OCI-LY3 (cell line): ENCODE measurements at regions not wholly inside any gene's neighbourhood (a gene's known extent, or its start where the extent isn't known, plus 50 kb on each side); places are given as distances from the start of the nearest gene placed in this dataset.

Source experiments
- H2AFZ ChIP-seq: fragments of 200-600, 300-600 bp; shearing (Covaris generic); 2 replicates; pipeline ENCODE4 v1.6.0; 2014; ENCODE audit warnings: antibody characterized with exemption, low read depth, low read length
- H3K27ac ChIP-seq: fragments of 200-600, 300-600 bp; sonication (generic); 2 replicates; pipeline ENCODE4 v1.5.1; 2014; ENCODE audit warnings: mild to moderate bottlenecking, low read length, moderate library complexity, mixed read lengths
- H3K27me3 ChIP-seq: fragments of 200-600, 300-600 bp; sonication (generic); 2 replicates; pipeline ENCODE4 v1.6.1; 2014; ENCODE audit warnings: low read depth, low read length, mixed read lengths
- H3K36me3 ChIP-seq: fragments of 200-600, 300-600 bp; sonication (generic); replicated peaks from 2 replicates; pipeline ENCODE3; 2014; ENCODE audit warnings: low read depth, low read length, mixed read lengths
- H3K4me1 ChIP-seq: fragments of 300-600, 200-600 bp; sonication (generic); 2 replicates; pipeline ENCODE4 v1.6.1; 2014; ENCODE audit warnings: low read length, mixed read lengths
- H3K4me2 ChIP-seq: fragments of 200-600, 300-600 bp; sonication (generic); 2 replicates; pipeline ENCODE4 v1.6.1; 2014; ENCODE audit warnings: low read length, mixed read lengths
- H3K4me3 ChIP-seq: fragments of 300-600, 200-600 bp; sonication (generic); 2 replicates; pipeline ENCODE4 v1.5.1; 2014; ENCODE audit warnings: antibody characterized with exemption, mild to moderate bottlenecking, low read length, moderate library complexity
- H3K79me2 ChIP-seq: fragments of 300-600, 200-600 bp; shearing (Covaris generic); 2 replicates; pipeline ENCODE4 v1.6.1; 2014; ENCODE audit warnings: mild to moderate bottlenecking, low read length, mixed read lengths
- H3K9ac ChIP-seq: fragments of 300-600, 200-600 bp; shearing (Covaris generic); 2 replicates; pipeline ENCODE4 v1.6.0; 2014; ENCODE audit warnings: mild to moderate bottlenecking, low read length, moderate library complexity
- H3K9me3 ChIP-seq: fragments of 200-600, 300-600 bp; shearing (Covaris generic); 2 replicates; pipeline ENCODE4 v1.6.1; 2014; ENCODE audit warnings: low read length, mixed read lengths; ENCODE audit not compliant: insufficient read depth
- H4K20me1 ChIP-seq: fragments of 200-600, 300-600 bp; sonication (generic); 2 replicates; pipeline ENCODE4 v1.6.1; 2016; ENCODE audit warnings: low read length, mixed read lengths; ENCODE audit not compliant: insufficient read depth
- CTCF ChIP-seq: fragments of 200-600, 300-600 bp; sonication (generic); IDR thresholded peaks from 2 replicates; pipeline ENCODE4 v1.5.1; 2014; ENCODE audit warnings: antibody characterized with exemption, low read length, low read depth
- EZH2phosphoT487 ChIP-seq: fragments of 200-600 bp; shearing (Covaris generic); IDR thresholded peaks from 2 replicates; pipeline ENCODE4 v1.6.1; 2018; ENCODE audit warnings: antibody characterized with exemption, mixed run types, low read depth

GRCh38 chr3:188097791-188098190 lies 56.2 kb upstream of the LPP start:
- Histone ChIP-seq H3K4me2 (no peak overlapping the region), H3K9me3 (no peaks in the 10 kb centered on the region), H3K27me3 (0 out of 2 replicates have a peak, but pooled peaks cover 3% of the 10 kb centered on the region), H3K4me3 (no peak overlapping the region), H3K9ac (no peak overlapping the region), H3K36me3 (no peaks in the 10 kb centered on the region), H3K4me1 (no peaks in the 10 kb centered on the region), H3K79me2 (no peaks in the 10 kb centered on the region), H4K20me1 (no peaks in the 10 kb centered on the region), H3K27ac (no peak overlapping the region), H2AFZ (no peak overlapping the region)
- TF ChIP-seq CTCF (no peak), EZH2phosphoT487 (no peak)

DNA sequence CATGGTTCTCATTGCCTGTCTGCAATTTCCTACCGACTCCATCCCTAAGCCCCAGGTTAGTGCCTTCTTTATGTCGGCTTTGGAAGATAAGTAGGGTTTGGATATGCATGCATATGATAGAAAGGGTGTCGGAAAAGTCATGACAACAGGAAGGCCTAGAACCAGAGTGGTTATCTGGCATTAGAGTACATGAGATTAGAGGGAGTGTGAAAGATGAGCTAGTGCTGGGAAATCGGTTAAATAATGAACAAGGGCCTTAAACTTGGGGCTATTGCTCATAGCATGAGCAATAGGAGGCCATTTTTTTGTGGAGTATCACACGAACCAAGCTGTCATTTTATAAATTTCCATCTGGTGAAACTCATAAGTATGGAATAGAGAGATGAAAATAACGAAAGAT lies 54.0 kb upstream of the LPP start:
- TF ChIP-seq EZH2phosphoT487 (no peak), CTCF (no peak)
- H3K4me2 ChIP-seq = no peak overlapping the region

DNA sequence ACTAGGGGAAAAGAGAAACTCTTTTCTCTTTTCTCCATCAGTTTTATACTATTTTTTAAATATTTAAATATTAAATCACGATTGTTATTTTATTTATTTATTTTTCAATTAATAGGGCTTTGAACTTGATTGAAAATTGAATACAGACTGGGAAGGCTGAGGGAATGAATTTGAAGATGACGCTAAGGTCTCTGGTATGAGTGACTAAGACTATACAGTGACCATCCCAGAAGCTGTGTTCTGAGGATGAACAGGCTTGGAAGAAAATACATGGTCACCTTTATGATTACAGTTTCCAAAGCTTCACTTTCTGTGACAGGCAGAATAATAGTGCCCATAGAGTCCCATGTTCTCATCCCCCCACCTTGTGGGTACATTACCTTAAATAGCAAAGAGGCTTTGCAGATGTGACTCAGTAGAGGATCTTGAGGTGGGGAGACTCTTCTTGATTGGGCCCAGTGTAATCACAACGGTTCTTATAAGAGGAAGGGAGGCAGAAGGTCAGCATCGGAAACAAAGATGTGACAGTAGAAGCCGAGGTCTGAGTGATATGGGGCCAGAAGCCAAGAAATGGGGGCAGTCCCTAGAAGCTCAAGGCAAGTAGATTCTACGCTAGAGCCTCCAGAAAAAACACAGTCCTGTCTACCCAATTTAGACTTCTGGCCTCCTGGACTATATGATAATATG lies 51.0 kb upstream of the LPP start:
- H4K20me1 ChIP-seq = no peaks in the 10 kb centered on the region
- peaks cover 18% of the 10 kb centered on the region; the same call in 1 of the 2 replicates for H3K27me3 ChIP-seq
- no peaks in the 10 kb centered on the region for H3K9me3 ChIP-seq
- no peak overlapping the region for H3K27ac ChIP-seq
- TF ChIP-seq CTCF (no peak), EZH2phosphoT487 (no peak)
- no peak overlapping the region for H3K4me2 ChIP-seq
- no peaks in the 10 kb centered on the region for H3K4me1 ChIP-seq
- no peaks in the 10 kb centered on the region for H3K79me2 ChIP-seq
- no peak overlapping the region for H2AFZ ChIP-seq
- H3K36me3 ChIP-seq = no peaks in the 10 kb centered on the region
- H3K4me3 ChIP-seq = no peak overlapping the region
- no peak overlapping the region for H3K9ac ChIP-seq

More for the DNA sequence above, 54.0 kb upstream of the LPP start:
- no peaks in the 10 kb centered on the region for H3K36me3 ChIP-seq
- no peaks in the 10 kb centered on the region for H3K4me1 ChIP-seq
- H3K27ac ChIP-seq = no peak overlapping the region
- H3K9me3 ChIP-seq = no peaks in the 10 kb centered on the region
- no peak overlapping the region for H3K4me3 ChIP-seq
- no peak overlapping the region for H3K9ac ChIP-seq
- H3K27me3 ChIP-seq = 0 out of 2 replicates have a peak, but pooled peaks cover 3% of the 10 kb centered on the region
- no peaks in the 10 kb centered on the region for H3K79me2 ChIP-seq
- H4K20me1 ChIP-seq = no peaks in the 10 kb centered on the region
- no peak overlapping the region for H2AFZ ChIP-seq

DNA sequence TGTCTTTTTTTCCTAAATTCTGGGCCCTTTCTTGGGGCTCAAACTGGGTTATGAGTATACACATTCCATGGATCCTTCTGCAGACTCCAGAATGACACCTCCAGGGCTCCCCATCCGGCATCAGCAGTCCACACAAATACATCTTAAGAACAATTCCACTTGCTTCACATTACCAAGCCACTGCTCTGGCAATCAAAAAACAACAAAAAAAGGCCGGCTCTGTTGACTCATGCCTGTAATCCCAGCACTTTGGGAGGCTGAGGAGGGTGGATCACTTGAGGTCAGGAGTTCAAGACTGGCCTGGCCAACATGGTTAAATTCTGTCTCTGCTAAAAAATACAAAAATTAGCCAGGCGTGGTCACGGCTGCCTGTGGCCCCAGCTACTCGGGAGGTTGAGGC lies 49.9 kb upstream of the LPP start:
- H3K27ac ChIP-seq = no peak overlapping the region
- no peak overlapping the region for H3K4me2 ChIP-seq
- H3K79me2 ChIP-seq = no peaks in the 10 kb centered on the region
- no peaks in the 10 kb centered on the region for H3K9me3 ChIP-seq
- H4K20me1 ChIP-seq = no peaks in the 10 kb centered on the region
- H3K36me3 ChIP-seq = no peaks in the 10 kb centered on the region
- peaks cover 4% of the 10 kb centered on the region for H3K4me1 ChIP-seq
- H2AFZ ChIP-seq = no peak overlapping the region
- TF ChIP-seq EZH2phosphoT487 (no peak), CTCF (no peak)
- H3K27me3 ChIP-seq = peaks cover 15% of the 10 kb centered on the region; the same call in 1 of the 2 replicates
- no peak overlapping the region for H3K9ac ChIP-seq
- no peak overlapping the region for H3K4me3 ChIP-seq
